Neural cell (in vitro differentiated cells): ENCODE measurements at regions not wholly inside any gene's neighbourhood (a gene's known extent, or its start where the extent isn't known, plus 50 kb on each side); places are given as distances from the start of the nearest gene placed in this dataset.

ENCODE experiments used
- H2AFZ ChIP-seq: fragments of 200-600, 300-800 bp; sonication (generic), shearing (Covaris generic); 2 replicates; pipeline ENCODE4 v1.6.0; 2014; ENCODE audit warnings: low read depth, mild to moderate bottlenecking, antibody characterized with exemption, low read length, moderate library complexity
- H3F3A ChIP-seq: fragments of 200-600 bp; shearing (Covaris generic); 2 replicates; pipeline ENCODE4 v1.6.1; 2016; ENCODE audit warnings: mild to moderate bottlenecking, moderate library complexity, mixed read lengths, antibody characterized with exemption, low read length; ENCODE audit not compliant: insufficient read depth, poor library complexity, severe bottlenecking
- H3K27ac ChIP-seq: fragments of 200-600, 300-800 bp; sonication (generic), shearing (Covaris generic); 2 replicates; pipeline ENCODE4 v1.5.1; 2014; ENCODE audit warnings: mild to moderate bottlenecking, low read length, moderate library complexity
- H3K27me3 ChIP-seq: fragments of 300-800, 200-600 bp; sonication (generic), shearing (Covaris generic); 2 replicates; pipeline ENCODE4 v1.6.0; 2014; ENCODE audit warnings: mild to moderate bottlenecking, low read depth, low read length, moderate library complexity; ENCODE audit not compliant: insufficient read depth
- H3K36me3 ChIP-seq: fragments of 300-800, 200-600 bp; sonication (generic), shearing (Covaris generic); 2 replicates; pipeline ENCODE4 v1.5.1; 2014; ENCODE audit warnings: mild to moderate bottlenecking, antibody characterized with exemption, low read length, moderate library complexity; ENCODE audit not compliant: insufficient read depth
- H3K4me2 ChIP-seq: fragments of 300-800, 200-600 bp; sonication (generic), shearing (Covaris generic); 2 replicates; pipeline ENCODE4 v1.6.0; 2014; ENCODE audit warnings: mild to moderate bottlenecking, low read length
- H3K4me3 ChIP-seq: fragments of 300-800, 200-600 bp; sonication (generic), shearing (Covaris generic); 2 replicates; pipeline ENCODE4 v1.5.1; 2014; ENCODE audit warnings: mild to moderate bottlenecking, low read length, moderate library complexity
- H3K79me2 ChIP-seq: fragments of 200-600 bp; shearing (Covaris generic); replicated peaks from 2 replicates; pipeline ENCODE4 v1.6.0; 2014; ENCODE audit warnings: mild to moderate bottlenecking, low read length, moderate library complexity; ENCODE audit not compliant: insufficient read depth
- H3K9ac ChIP-seq: fragments of 300-800, 200-600 bp; sonication (generic), shearing (Covaris generic); 2 replicates; pipeline ENCODE4 v1.6.1; 2016; ENCODE audit warnings: mild to moderate bottlenecking, low read length, mixed read lengths
- H3K9me2 ChIP-seq: fragments of 200-600 bp; shearing (Covaris generic); 2 replicates; pipeline ENCODE4 v1.6.1; 2016; ENCODE audit warnings: mild to moderate bottlenecking, low read length, mixed read lengths; ENCODE audit not compliant: insufficient read depth
- H3K9me3 ChIP-seq: fragments of 200-600, 300-800 bp; sonication (generic), shearing (Covaris generic); 2 replicates; pipeline ENCODE4 v1.6.1; 2016; ENCODE audit warnings: mild to moderate bottlenecking, mixed run types, low read length, moderate library complexity, mixed read lengths
- H4K20me1 ChIP-seq: fragments of 200-600 bp; shearing (Covaris generic); 2 replicates; pipeline ENCODE4 v1.6.1; 2016; ENCODE audit warnings: mild to moderate bottlenecking, mixed run types; ENCODE audit not compliant: insufficient read depth
- EP300 ChIP-seq: fragments of 450-650 bp; conservative IDR thresholded peaks from 2 replicates; pipeline ENCODE4 v1.6.1; 2014; ENCODE audit warnings: antibody characterized with exemption, mild to moderate bottlenecking, moderate library complexity; ENCODE audit not compliant: poor library complexity, severe bottlenecking
- EZH2 ChIP-seq: fragments of 200-600, 300-800 bp; shearing (Covaris generic), sonication (generic); IDR thresholded peaks from 2 replicates; pipeline ENCODE4 v1.6.1; 2014; ENCODE audit warnings: antibody characterized with exemption, low read length, borderline replicate concordance, mild to moderate bottlenecking; ENCODE audit not compliant: insufficient read depth, poor library complexity, severe bottlenecking
- MXI1 ChIP-seq: fragments of 450-650 bp; conservative IDR thresholded peaks from 2 replicates; pipeline ENCODE4 v1.6.1; 2014; ENCODE audit warnings: antibody characterized with exemption, mild to moderate bottlenecking; ENCODE audit not compliant: poor library complexity, severe bottlenecking
- POLR2AphosphoS5 ChIP-seq: IDR thresholded peaks from 2 replicates; pipeline ENCODE4 v1.6.1; 2012
- RAD21 ChIP-seq: fragments of 450-650 bp; conservative IDR thresholded peaks from 2 replicates; pipeline ENCODE4 v1.6.1; 2014; ENCODE audit warnings: antibody characterized with exemption, mild to moderate bottlenecking, moderate library complexity
- REST ChIP-seq: IDR thresholded peaks from 2 replicates; pipeline ENCODE4 v1.6.1; 2012; ENCODE audit warnings: borderline replicate concordance
- SMC3 ChIP-seq: fragments of 450-650 bp; conservative IDR thresholded peaks from 2 replicates; pipeline ENCODE4 v1.6.1; 2014; ENCODE audit warnings: antibody characterized with exemption, mild to moderate bottlenecking, moderate library complexity; ENCODE audit not compliant: poor library complexity
- TAF1 ChIP-seq: IDR thresholded peaks from 2 replicates; pipeline ENCODE4 v1.6.1; 2012; ENCODE audit warnings: low read depth
- TF ChIP-seq, protein P1 (sequence below): fragments of 450-650 bp; IDR thresholded peaks from 2 replicates; pipeline ENCODE4 v1.5.1; 2014; ENCODE audit warnings: antibody characterized with exemption, mild to moderate bottlenecking, moderate library complexity; ENCODE audit not compliant: poor library complexity, severe bottlenecking

- no peak overlapping the region for H3K4me3 ChIP-seq
- no peak overlapping the region for H2AFZ ChIP-seq
- no peaks in the 10 kb centered on the region for H3F3A ChIP-seq
- no peaks in the 10 kb centered on the region for H3K27me3 ChIP-seq
- H3K27ac ChIP-seq: no peak overlapping the region
- H3K36me3 ChIP-seq: no peaks in the 10 kb centered on the region
- H3K9me3 ChIP-seq: no peaks in the 10 kb centered on the region
- TF ChIP-seq MXI1 (no peak), POLR2AphosphoS5 (no peak), EP300 (no peak), TAF1 (no peak), SMC3 (no peak), EZH2 (no peak), RAD21 (no peak), REST (no peak)
- TF ChIP-seq, protein P1, sequence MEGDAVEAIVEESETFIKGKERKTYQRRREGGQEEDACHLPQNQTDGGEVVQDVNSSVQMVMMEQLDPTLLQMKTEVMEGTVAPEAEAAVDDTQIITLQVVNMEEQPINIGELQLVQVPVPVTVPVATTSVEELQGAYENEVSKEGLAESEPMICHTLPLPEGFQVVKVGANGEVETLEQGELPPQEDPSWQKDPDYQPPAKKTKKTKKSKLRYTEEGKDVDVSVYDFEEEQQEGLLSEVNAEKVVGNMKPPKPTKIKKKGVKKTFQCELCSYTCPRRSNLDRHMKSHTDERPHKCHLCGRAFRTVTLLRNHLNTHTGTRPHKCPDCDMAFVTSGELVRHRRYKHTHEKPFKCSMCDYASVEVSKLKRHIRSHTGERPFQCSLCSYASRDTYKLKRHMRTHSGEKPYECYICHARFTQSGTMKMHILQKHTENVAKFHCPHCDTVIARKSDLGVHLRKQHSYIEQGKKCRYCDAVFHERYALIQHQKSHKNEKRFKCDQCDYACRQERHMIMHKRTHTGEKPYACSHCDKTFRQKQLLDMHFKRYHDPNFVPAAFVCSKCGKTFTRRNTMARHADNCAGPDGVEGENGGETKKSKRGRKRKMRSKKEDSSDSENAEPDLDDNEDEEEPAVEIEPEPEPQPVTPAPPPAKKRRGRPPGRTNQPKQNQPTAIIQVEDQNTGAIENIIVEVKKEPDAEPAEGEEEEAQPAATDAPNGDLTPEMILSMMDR: no peak
- no peaks in the 10 kb centered on the region for H3K79me2 ChIP-seq
- no peaks in the 10 kb centered on the region for H4K20me1 ChIP-seq
- no peaks in the 10 kb centered on the region for H3K9me2 ChIP-seq
- H3K9ac ChIP-seq: no peak overlapping the region
- H3K4me2 ChIP-seq: no peak overlapping the region
Observed at GRCh38 chr5:159420940-159421339, 90.7 kb upstream of the IL12B start.

DNA sequence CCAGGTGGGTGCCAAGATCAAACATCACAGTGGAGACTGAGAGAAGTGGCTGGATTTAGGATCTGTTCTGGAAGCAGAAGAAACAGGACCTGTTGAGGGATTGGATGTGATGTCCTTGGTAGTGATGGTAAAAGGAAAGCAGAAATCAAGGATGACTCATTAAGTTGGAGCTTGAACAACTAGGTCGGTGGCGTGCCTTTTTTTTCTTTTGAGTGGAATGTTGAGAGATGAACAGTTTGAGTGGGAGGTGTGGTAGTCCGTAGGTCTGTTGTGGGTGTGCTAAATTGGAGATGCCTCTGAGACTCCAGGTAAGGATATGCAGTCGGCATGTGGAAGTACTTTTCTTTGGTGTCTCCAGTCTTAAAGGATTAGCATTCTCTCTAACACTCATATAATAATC lies 92.1 kb upstream of the IL12B start:
- Histone ChIP-seq H3K9ac (no peak overlapping the region), H3K4me2 (no peak overlapping the region), H3K79me2 (no peaks in the 10 kb centered on the region), H3K9me2 (no peaks in the 10 kb centered on the region), H4K20me1 (no peaks in the 10 kb centered on the region), H3K9me3 (no peaks in the 10 kb centered on the region), H3K27ac (no peak overlapping the region), H3F3A (no peaks in the 10 kb centered on the region), H2AFZ (no peak overlapping the region), H3K27me3 (no peaks in the 10 kb centered on the region), H3K4me3 (no peak overlapping the region), H3K36me3 (no peaks in the 10 kb centered on the region)
- TF ChIP-seq SMC3 (no peak), TAF1 (no peak), POLR2AphosphoS5 (no peak), RAD21 (no peak), REST (no peak), EZH2 (no peak), EP300 (no peak), MXI1 (no peak)
- TF ChIP-seq, protein P1: no peak
